ENCODE measurements at regions not wholly inside any gene's neighbourhood (a gene's known extent, or its start where the extent isn't known, plus 50 kb on each side); places are given as distances from the start of the nearest gene placed in this dataset.

DNA sequence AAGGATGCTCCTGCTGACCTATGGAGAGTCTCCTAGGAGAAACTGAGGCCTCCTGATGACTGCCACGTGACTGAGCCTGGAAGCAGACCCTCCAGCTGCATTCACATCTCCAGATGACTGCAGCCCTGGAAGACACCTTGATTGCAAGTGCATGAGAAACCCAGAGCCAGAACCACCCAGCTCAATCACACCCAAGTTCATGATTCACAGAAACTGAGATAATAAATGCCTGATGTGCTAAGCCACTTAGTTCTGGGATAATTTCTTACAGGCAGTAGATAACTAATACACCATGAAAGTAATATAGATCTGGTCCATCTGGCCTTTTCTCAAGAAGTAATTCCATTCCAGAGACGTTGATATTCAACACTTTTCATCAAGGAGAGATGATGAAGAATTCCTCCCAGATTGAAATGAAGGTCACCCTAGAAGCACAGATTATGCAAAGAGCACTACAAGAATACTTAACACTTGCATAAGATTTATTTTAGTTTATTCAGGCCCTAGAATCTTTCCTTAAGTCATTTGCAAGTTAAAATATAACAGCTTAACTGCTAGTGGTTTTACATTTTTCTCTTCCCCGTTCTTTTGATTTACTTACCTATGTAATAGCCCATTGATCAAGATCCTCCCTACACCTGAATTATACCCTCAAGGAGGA, 208.2 kb upstream of the INHBA start:
- TF ChIP-seq, protein P1, sequence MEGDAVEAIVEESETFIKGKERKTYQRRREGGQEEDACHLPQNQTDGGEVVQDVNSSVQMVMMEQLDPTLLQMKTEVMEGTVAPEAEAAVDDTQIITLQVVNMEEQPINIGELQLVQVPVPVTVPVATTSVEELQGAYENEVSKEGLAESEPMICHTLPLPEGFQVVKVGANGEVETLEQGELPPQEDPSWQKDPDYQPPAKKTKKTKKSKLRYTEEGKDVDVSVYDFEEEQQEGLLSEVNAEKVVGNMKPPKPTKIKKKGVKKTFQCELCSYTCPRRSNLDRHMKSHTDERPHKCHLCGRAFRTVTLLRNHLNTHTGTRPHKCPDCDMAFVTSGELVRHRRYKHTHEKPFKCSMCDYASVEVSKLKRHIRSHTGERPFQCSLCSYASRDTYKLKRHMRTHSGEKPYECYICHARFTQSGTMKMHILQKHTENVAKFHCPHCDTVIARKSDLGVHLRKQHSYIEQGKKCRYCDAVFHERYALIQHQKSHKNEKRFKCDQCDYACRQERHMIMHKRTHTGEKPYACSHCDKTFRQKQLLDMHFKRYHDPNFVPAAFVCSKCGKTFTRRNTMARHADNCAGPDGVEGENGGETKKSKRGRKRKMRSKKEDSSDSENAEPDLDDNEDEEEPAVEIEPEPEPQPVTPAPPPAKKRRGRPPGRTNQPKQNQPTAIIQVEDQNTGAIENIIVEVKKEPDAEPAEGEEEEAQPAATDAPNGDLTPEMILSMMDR (IDR thresholded peaks at IDR 0.05; ENCODE audit: low read depth, low read length), result no peak
- Histone ChIP-seq H3K4me3 (no peak overlapping the region), H3K9me3 (ENCODE audit: low read depth) (no peaks in the 10 kb centered on the region), H3K36me3 (no peaks in the 10 kb centered on the region), H3K27me3 (no peaks in the 10 kb centered on the region), H3K27ac (no peak overlapping the region), H3K4me1 (ENCODE audit: low read depth) (no peaks in the 10 kb centered on the region)
- DNase-seq (ENCODE audit: low read depth in 1 of 2, low spot score in 1 of 2), result no peak

DNA sequence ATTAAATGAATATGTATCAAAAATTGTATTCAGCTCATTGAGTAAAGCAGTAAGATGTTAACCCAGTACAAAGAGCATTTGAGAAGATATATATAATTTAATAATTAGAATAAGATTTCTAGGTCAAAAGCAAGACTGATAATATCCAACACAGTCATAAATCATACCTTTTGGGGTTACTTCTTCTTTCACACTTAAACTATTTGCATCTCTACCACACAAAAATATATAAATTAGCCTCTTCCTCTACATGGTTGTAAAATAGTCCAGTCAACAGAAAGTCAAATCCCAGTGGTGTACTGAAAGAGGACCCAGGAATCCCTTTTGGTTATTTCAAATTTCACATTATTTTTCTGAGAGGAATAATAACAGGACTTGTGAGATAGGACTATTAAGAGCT, 204.6 kb upstream of the INHBA start:
- no peak overlapping the region for H3K27ac ChIP-seq
- H3K27me3 ChIP-seq, result no peaks in the 10 kb centered on the region
- no peaks in the 10 kb centered on the region for H3K9me3 ChIP-seq (ENCODE audit: low read depth)
- H3K36me3 ChIP-seq, result no peaks in the 10 kb centered on the region
- TF ChIP-seq, protein P1 (IDR thresholded peaks at IDR 0.05; ENCODE audit: low read depth, low read length), result no peak
- H3K4me3 ChIP-seq, result no peak overlapping the region
- no peak for DNase-seq (ENCODE audit: low read depth in 1 of 2, low spot score in 1 of 2)
- no peaks in the 10 kb centered on the region for H3K4me1 ChIP-seq (ENCODE audit: low read depth)

DNA sequence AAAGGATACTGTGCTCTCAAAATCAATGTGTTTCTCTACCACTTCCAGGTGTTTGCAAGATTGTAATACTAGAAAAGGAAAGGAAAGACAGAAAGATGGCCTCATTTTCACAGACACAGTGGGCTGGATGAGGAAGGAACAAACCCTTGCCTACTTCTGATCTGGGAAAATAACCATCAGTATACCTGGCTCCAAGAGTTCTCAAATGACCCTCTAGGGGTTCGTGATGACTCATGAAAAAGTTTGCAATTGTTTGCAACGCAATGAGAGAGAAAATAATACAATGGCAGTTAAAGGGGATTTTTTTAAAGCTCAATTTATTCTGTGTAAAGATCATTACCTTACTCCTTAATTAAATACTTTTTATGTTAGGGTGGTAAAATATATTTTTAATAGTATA, 197.6 kb upstream of the INHBA start:
- Histone ChIP-seq H3K9me3 (ENCODE audit: low read depth) (no peaks in the 10 kb centered on the region), H3K4me1 (ENCODE audit: low read depth) (no peaks in the 10 kb centered on the region), H3K36me3 (no peaks in the 10 kb centered on the region), H3K27me3 (no peaks in the 10 kb centered on the region), H3K27ac (no peak overlapping the region), H3K4me3 (no peak overlapping the region)
- TF ChIP-seq, protein P1 (IDR thresholded peaks at IDR 0.05; ENCODE audit: low read depth, low read length), result no peak
- DNase-seq (ENCODE audit: low read depth in 1 of 2, low spot score in 1 of 2), result no peak

DNA sequence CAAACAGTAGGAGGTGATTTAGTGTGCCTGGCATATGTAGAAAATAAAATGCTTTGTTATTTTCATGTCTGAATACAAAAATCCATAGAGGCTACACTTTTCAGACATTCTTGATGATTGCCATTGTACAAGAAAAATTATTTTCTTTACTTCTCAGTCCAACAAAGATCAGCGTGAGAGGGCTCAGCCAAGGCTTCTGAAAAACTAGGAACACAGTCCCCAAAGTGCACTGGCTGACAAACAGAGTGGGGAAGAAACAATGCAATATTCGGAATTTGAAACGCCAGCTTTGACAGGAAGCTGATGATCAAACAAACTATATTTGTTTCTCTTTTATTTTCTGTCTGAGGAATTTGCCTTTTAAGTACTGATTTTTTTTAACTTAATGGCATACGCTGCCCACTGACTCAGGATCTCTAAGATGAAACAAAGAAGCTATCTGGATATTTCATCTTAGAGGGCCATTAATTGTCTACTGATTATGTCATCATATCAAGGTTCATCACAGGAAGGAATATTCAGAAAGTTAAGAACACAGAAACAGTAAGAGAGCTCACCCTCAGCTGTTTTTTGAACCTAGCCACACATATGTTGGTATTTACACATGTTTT, 197.0 kb upstream of the INHBA start:
- TF ChIP-seq, protein P1 (IDR thresholded peaks at IDR 0.05; ENCODE audit: low read depth, low read length), result no peak
- Histone ChIP-seq H3K36me3 (no peaks in the 10 kb centered on the region), H3K27ac (no peak overlapping the region), H3K4me3 (no peak overlapping the region), H3K9me3 (ENCODE audit: low read depth) (no peaks in the 10 kb centered on the region), H3K4me1 (ENCODE audit: low read depth) (no peaks in the 10 kb centered on the region), H3K27me3 (no peaks in the 10 kb centered on the region)
- DNase-seq (ENCODE audit: low read depth in 1 of 2, low spot score in 1 of 2), result no peak

DNA sequence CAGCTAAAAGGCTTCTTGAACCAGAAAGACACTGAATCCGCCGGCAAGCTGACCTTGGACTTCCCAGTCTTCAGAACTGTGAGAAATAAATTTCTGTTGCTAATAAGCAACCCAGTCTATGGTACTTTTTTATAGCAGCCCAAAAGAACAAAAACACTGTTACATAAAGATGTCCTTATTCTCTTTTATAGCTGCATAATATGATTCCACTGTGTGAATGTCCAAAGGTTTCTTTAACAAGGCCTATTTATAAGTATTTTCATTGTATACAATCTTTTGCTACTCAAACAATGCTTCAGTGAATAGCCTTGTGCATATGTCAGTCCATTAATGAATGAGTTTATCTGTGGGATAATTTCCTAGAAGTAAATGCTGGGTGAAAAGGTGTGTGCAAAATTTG, 190.8 kb upstream of the INHBA start:
- Histone ChIP-seq H3K4me1 (ENCODE audit: low read depth) (no peaks in the 10 kb centered on the region), H3K27me3 (no peaks in the 10 kb centered on the region), H3K9me3 (ENCODE audit: low read depth) (no peaks in the 10 kb centered on the region), H3K36me3 (no peaks in the 10 kb centered on the region), H3K4me3 (no peak overlapping the region), H3K27ac (no peak overlapping the region)
- no peak for DNase-seq (ENCODE audit: low read depth in 1 of 2, low spot score in 1 of 2)
- TF ChIP-seq, protein P1 (IDR thresholded peaks at IDR 0.05; ENCODE audit: low read depth, low read length), result no peak

Data from cardiac muscle cell (in vitro differentiated cells and primary cell).